ENCODE measurements at regions not wholly inside any gene's neighbourhood (a gene's known extent, or its start where the extent isn't known, plus 50 kb on each side); places are given as distances from the start of the nearest gene placed in this dataset.

- peak; percentile 21 for DNase-seq (ENCODE audit: low read depth)
- no peak overlapping the region for H3K4me3 ChIP-seq (ENCODE audit: low read length)
- no peak for TF ChIP-seq CTCF (IDR thresholded peaks at IDR 0.05; ENCODE audit: insufficient read depth, low read depth, low read length, missing control alignments)
Observed at GRCh38 chr7:124536156-124536762, 229.3 kb downstream of the GPR37 start.

- DNase-seq (ENCODE audit: low read depth) = peak; percentile 29
- H3K4me3 ChIP-seq (ENCODE audit: low read length) = no peak overlapping the region
- no peak for TF ChIP-seq CTCF (IDR thresholded peaks at IDR 0.05; ENCODE audit: insufficient read depth, low read depth, low read length, missing control alignments)
Observed at GRCh38 chr7:124532166-124532565, 233.4 kb downstream of the GPR37 start.

- no peak overlapping the region for H3K4me3 ChIP-seq (ENCODE audit: low read length)
- DNase-seq (ENCODE audit: low read depth) = no peak
- no peak for TF ChIP-seq CTCF (IDR thresholded peaks at IDR 0.05; ENCODE audit: insufficient read depth, low read depth, low read length, missing control alignments)
Observed at GRCh38 chr7:124516911-124517310, 248.7 kb downstream of the GPR37 start.

- no peak for TF ChIP-seq CTCF (IDR thresholded peaks at IDR 0.05; ENCODE audit: insufficient read depth, low read depth, low read length, missing control alignments)
- no peak for DNase-seq (ENCODE audit: low read depth)
- H3K4me3 ChIP-seq (ENCODE audit: low read length) = no peak overlapping the region
Observed at GRCh38 chr7:124515106-124515830, 250.3 kb downstream of the GPR37 start.

GRCh38 chr7:124514471-124514870, 251.1 kb downstream of the GPR37 start:
- no peak for DNase-seq (ENCODE audit: low read depth)
- TF ChIP-seq CTCF (IDR thresholded peaks at IDR 0.05; ENCODE audit: insufficient read depth, low read depth, low read length, missing control alignments) = no peak
- no peak overlapping the region for H3K4me3 ChIP-seq (ENCODE audit: low read length)

GRCh38 chr7:124497176-124497575, 268.4 kb downstream of the GPR37 start:
- TF ChIP-seq CTCF (IDR thresholded peaks at IDR 0.05; ENCODE audit: insufficient read depth, low read depth, low read length, missing control alignments) = no peak
- peak; percentile 13 for DNase-seq (ENCODE audit: low read depth)
- no peak overlapping the region for H3K4me3 ChIP-seq (ENCODE audit: low read length)

GRCh38 chr7:124489925-124490324, 275.7 kb downstream of the GPR37 start:
- TF ChIP-seq CTCF (IDR thresholded peaks at IDR 0.05; ENCODE audit: insufficient read depth, low read depth, low read length, missing control alignments) = no peak
- DNase-seq (ENCODE audit: low read depth) = no peak
- H3K4me3 ChIP-seq (ENCODE audit: low read length) = no peak overlapping the region

Measured in epithelial cell of esophagus (primary cell).